ENCODE measurements at regions not wholly inside any gene's neighbourhood (a gene's known extent, or its start where the extent isn't known, plus 50 kb on each side); places are given as distances from the start of the nearest gene placed in this dataset.

GRCh38 chr9:82675102-82675501, 387.8 kb downstream of the RASEF start:
- no peaks in the 10 kb centered on the region for H3K36me3 Mint-ChIP-seq (ENCODE audit: low read depth)
- H3K27me3 Mint-ChIP-seq (ENCODE audit: low read depth, poor library complexity) = no peaks in the 10 kb centered on the region
- H3K4me3 Mint-ChIP-seq = no peak overlapping the region
- TF ChIP-seq, protein P1, sequence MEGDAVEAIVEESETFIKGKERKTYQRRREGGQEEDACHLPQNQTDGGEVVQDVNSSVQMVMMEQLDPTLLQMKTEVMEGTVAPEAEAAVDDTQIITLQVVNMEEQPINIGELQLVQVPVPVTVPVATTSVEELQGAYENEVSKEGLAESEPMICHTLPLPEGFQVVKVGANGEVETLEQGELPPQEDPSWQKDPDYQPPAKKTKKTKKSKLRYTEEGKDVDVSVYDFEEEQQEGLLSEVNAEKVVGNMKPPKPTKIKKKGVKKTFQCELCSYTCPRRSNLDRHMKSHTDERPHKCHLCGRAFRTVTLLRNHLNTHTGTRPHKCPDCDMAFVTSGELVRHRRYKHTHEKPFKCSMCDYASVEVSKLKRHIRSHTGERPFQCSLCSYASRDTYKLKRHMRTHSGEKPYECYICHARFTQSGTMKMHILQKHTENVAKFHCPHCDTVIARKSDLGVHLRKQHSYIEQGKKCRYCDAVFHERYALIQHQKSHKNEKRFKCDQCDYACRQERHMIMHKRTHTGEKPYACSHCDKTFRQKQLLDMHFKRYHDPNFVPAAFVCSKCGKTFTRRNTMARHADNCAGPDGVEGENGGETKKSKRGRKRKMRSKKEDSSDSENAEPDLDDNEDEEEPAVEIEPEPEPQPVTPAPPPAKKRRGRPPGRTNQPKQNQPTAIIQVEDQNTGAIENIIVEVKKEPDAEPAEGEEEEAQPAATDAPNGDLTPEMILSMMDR (IDR thresholded peaks at IDR 0.05) = no peak
- H3K9me3 Mint-ChIP-seq = no peaks in the 10 kb centered on the region
- no peak for DNase-seq
- no peak overlapping the region for H3K27ac Mint-ChIP-seq
- H3K4me1 Mint-ChIP-seq = peaks cover 9% of the 10 kb centered on the region

DNA sequence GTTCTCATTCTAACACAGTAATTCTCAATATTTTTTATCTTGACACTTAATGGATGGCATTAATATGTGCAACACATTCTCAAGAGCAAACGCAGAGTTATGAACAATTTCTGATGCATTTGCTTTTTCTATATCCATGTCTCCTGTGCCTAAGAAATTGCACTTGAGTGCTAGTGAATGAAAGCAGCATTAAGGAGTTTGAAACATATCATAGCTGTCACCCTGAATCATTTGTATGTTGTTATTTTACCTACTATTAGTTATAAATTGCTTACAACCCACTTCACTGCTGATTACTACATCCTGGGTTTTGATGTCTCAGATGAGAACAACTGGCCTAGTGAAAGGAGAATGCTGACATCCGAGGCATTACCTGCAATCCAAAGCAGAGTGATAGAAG, 387.3 kb downstream of the RASEF start:
- Mint-ChIP-seq H3K4me1 (peaks cover 9% of the 10 kb centered on the region), H3K27ac (no peak overlapping the region), H3K36me3 (ENCODE audit: low read depth) (no peaks in the 10 kb centered on the region), H3K4me3 (no peak overlapping the region), H3K9me3 (no peaks in the 10 kb centered on the region), H3K27me3 (ENCODE audit: low read depth, poor library complexity) (no peaks in the 10 kb centered on the region)
- TF ChIP-seq, protein P1 (IDR thresholded peaks at IDR 0.05) = no peak
- DNase-seq = no peak

DNA sequence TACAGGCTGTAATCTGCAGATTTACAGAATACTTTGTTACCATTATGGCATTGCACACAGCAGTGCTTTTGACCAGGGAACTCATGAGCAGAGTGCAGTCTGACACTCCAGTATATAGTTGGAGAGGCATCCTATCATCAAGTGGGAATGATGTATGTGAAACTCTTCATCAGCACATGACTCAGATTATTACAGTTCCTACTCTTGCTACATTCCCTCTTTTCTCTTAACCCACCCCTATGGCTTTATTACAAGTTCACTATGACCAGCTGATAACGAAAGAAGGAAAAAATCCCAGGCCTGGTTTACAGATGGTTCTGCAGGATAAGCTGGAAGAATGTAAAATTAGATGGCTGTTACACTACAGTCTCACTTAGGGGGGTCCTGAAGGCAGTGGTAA, 385.9 kb downstream of the RASEF start:
- H3K4me3 Mint-ChIP-seq = no peak overlapping the region
- H3K27me3 Mint-ChIP-seq (ENCODE audit: low read depth, poor library complexity) = no peaks in the 10 kb centered on the region
- H3K4me1 Mint-ChIP-seq = peaks cover 9% of the 10 kb centered on the region
- H3K9me3 Mint-ChIP-seq = no peaks in the 10 kb centered on the region
- TF ChIP-seq, protein P1 (IDR thresholded peaks at IDR 0.05) = no peak
- no peak for DNase-seq
- H3K27ac Mint-ChIP-seq = no peak overlapping the region
- no peaks in the 10 kb centered on the region for H3K36me3 Mint-ChIP-seq (ENCODE audit: low read depth)

- DNase-seq = no peak
- H3K9me3 Mint-ChIP-seq = peaks cover 4% of the 10 kb centered on the region
- H3K27me3 Mint-ChIP-seq (ENCODE audit: low read depth, poor library complexity) = no peaks in the 10 kb centered on the region
- no peak overlapping the region for H3K27ac Mint-ChIP-seq
- H3K4me3 Mint-ChIP-seq = no peak overlapping the region
- peaks cover 9% of the 10 kb centered on the region for H3K4me1 Mint-ChIP-seq
- H3K36me3 Mint-ChIP-seq (ENCODE audit: low read depth) = peaks cover 2% of the 10 kb centered on the region
- TF ChIP-seq, protein P1 (IDR thresholded peaks at IDR 0.05) = no peak
Measured at GRCh38 chr9:82679472-82679871, 383.5 kb downstream of the RASEF start.

DNA sequence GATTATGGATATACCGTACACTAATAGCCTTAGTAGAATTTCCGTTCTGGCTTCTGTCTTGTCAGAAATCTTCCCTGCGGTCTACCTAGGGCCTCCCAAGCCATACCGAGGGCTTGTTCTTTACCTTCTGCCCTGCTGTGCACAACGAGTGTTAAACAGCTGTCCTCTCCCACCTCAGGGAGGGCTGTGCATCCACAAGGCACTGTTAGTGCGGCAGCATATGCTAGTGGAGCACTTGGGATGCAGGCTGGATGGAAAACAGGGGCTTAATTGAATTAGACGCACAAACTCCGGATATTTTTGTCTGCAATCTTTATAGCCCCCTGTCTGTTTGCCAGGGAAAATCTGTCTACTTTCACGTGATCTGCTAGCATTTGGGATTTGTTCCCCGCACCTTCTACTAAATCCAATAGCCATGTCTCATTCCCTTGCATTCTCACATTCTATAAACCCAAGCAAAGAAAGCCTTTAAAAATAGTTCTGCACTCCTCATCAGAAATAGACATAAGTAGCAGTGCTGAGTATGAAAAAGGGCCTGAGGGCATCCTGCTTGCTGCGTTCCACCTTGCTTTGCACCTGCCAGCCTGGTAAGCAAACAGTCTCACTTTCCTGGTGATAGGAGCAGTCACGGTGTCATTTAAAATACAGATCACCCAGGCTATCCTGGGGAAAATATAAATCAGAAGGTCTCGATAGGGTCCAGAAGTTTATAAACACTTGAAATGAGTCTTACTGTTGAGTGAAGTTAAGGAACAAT, 382.6 kb downstream of the RASEF start:
- peaks cover 9% of the 10 kb centered on the region for H3K4me1 Mint-ChIP-seq
- TF ChIP-seq, protein P1 (IDR thresholded peaks at IDR 0.05) = no peak
- no peak overlapping the region for H3K4me3 Mint-ChIP-seq
- peaks cover 4% of the 10 kb centered on the region for H3K36me3 Mint-ChIP-seq (ENCODE audit: low read depth)
- no peak for DNase-seq
- H3K9me3 Mint-ChIP-seq = peaks cover 11% of the 10 kb centered on the region
- H3K27ac Mint-ChIP-seq = no peak overlapping the region
- no peaks in the 10 kb centered on the region for H3K27me3 Mint-ChIP-seq (ENCODE audit: low read depth, poor library complexity)

DNA sequence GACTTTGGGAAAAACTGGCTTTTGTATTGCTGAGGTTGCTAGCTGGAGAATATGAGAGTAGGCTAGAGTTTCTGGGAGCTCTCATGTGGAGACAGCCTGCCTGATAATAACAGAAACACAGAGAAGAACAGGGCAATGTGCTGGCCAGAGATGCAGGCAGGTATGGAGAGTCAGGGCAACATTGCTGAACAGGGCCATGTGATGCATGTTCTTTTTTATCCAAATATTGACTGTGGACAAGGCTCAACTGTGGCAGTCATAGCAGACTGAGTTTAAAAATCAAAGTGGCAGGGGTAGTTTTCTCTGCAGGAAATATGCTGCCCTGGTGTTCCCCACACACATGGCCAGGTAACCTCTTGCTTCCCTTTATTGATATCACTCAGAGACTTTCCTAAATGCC, 381.1 kb downstream of the RASEF start:
- Mint-ChIP-seq H3K27ac (no peak overlapping the region), H3K4me3 (no peak overlapping the region), H3K27me3 (ENCODE audit: low read depth, poor library complexity) (no peaks in the 10 kb centered on the region), H3K9me3 (peaks cover 14% of the 10 kb centered on the region), H3K4me1 (no peaks in the 10 kb centered on the region), H3K36me3 (ENCODE audit: low read depth) (peaks cover 4% of the 10 kb centered on the region)
- TF ChIP-seq, protein P1 (IDR thresholded peaks at IDR 0.05) = no peak
- DNase-seq = no peak
